BE2C (cell line): ENCODE measurements at regions not wholly inside any gene's neighbourhood (a gene's known extent, or its start where the extent isn't known, plus 50 kb on each side); places are given as distances from the start of the nearest gene placed in this dataset.

Experiments
- DNase-seq: peaks from one replicate; pipeline ENCODE4 v3.0.0-alpha.2; 2020
- H3K27me3 ChIP-seq: fragments of 250-450 bp; sonication (Bioruptor Pico); 2 replicates; pipeline ENCODE4 v1.5.1; 2020; ENCODE audit warnings: mild to moderate bottlenecking
- H3K36me3 ChIP-seq: fragments of 250-450 bp; sonication (Bioruptor Pico); 2 replicates; pipeline ENCODE4 v1.5.1; 2020; ENCODE audit warnings: mild to moderate bottlenecking
- H3K4me1 ChIP-seq: fragments of 250-450 bp; sonication (Bioruptor Pico); 2 replicates; pipeline ENCODE4 v1.5.1; 2020
- H3K4me3 ChIP-seq: 2 replicates; pipeline ENCODE4 v1.5.1; 2011; ENCODE audit warnings: low read depth, low read length
- H3K9me3 ChIP-seq: fragments of 250-450 bp; sonication (Bioruptor Pico); 2 replicates; pipeline ENCODE4 v1.5.1; 2020
- TF ChIP-seq, protein P1 (sequence below): IDR thresholded peaks from 2 replicates; pipeline ENCODE4 v1.5.1; 2012; ENCODE audit warnings: mild to moderate bottlenecking, low read depth, low read length

DNA sequence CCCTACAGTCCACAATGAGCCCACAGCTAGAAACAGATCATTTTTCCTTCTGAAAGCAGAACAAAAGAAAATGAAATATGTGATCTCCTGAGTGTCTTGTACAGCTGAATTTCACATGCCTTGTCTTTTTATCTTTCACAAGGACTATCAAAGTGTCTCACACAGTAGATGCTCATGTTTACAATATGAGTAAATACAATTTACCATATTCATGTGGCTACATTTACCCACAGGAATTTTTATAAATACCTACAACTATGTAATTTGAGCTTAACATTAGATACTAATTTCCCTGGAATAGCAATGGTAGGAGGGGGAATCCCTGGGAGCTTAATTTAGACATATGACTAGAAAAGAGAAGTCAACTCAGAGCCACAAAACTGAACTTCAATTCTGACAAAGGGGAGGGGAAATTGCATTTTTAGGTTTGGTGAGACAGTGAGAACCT lies 186.2 kb downstream of the MACC1 start:
- H3K9me3 ChIP-seq = no peaks in the 10 kb centered on the region
- TF ChIP-seq, protein P1, sequence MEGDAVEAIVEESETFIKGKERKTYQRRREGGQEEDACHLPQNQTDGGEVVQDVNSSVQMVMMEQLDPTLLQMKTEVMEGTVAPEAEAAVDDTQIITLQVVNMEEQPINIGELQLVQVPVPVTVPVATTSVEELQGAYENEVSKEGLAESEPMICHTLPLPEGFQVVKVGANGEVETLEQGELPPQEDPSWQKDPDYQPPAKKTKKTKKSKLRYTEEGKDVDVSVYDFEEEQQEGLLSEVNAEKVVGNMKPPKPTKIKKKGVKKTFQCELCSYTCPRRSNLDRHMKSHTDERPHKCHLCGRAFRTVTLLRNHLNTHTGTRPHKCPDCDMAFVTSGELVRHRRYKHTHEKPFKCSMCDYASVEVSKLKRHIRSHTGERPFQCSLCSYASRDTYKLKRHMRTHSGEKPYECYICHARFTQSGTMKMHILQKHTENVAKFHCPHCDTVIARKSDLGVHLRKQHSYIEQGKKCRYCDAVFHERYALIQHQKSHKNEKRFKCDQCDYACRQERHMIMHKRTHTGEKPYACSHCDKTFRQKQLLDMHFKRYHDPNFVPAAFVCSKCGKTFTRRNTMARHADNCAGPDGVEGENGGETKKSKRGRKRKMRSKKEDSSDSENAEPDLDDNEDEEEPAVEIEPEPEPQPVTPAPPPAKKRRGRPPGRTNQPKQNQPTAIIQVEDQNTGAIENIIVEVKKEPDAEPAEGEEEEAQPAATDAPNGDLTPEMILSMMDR = no peak
- no peak overlapping the region for H3K4me3 ChIP-seq
- H3K27me3 ChIP-seq = peaks cover 2% of the 10 kb centered on the region
- no peak for DNase-seq
- H3K36me3 ChIP-seq = no peaks in the 10 kb centered on the region
- H3K4me1 ChIP-seq = no peaks in the 10 kb centered on the region

DNA sequence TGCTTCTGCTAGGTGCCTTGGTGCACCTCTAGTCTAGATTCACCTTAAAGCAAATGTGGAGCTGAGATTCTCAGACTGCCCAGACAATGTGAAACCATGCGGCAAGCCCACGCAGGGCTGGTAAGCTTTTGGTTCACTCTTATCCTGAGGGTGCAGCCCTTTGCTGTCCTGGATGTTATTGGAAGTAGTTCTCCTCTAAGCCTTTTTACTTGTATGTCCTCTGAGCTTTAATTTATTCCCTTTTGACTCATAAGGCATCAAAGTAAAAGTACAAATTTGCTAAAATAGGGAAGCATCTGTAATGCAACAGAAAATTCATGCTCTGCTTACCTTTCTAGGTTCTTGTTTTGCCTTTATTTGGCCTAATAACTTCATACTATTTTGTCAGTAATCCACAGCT lies 186.8 kb downstream of the MACC1 start:
- H3K36me3 ChIP-seq = no peaks in the 10 kb centered on the region
- no peaks in the 10 kb centered on the region for H3K9me3 ChIP-seq
- H3K27me3 ChIP-seq = peaks cover 2% of the 10 kb centered on the region
- no peaks in the 10 kb centered on the region for H3K4me1 ChIP-seq
- no peak for DNase-seq
- TF ChIP-seq, protein P1 = no peak
- no peak overlapping the region for H3K4me3 ChIP-seq

DNA sequence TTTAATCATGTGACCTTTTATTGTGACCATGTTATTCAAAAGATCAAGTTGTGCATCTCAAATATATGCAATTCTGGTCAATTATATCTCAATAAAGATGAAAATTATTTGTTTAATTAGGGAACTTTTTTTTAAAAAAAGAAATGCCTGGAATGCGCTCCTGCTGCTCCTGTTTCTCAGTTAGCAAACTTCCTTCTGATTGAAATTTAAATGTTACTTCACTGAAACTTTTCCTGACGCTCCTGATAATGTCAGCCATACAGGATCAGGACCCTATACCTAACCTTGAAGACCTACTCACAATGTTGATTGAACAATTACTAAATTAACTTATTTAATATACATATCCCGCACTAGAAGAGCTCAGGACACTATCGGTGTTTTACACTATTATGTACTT lies 190.4 kb downstream of the MACC1 start:
- H3K36me3 ChIP-seq = no peaks in the 10 kb centered on the region
- TF ChIP-seq, protein P1 = no peak
- no peak overlapping the region for H3K4me3 ChIP-seq
- DNase-seq = no peak
- peaks cover 2% of the 10 kb centered on the region; the same call in 1 of the 2 replicates for H3K27me3 ChIP-seq
- no peaks in the 10 kb centered on the region for H3K4me1 ChIP-seq
- no peaks in the 10 kb centered on the region for H3K9me3 ChIP-seq

DNA sequence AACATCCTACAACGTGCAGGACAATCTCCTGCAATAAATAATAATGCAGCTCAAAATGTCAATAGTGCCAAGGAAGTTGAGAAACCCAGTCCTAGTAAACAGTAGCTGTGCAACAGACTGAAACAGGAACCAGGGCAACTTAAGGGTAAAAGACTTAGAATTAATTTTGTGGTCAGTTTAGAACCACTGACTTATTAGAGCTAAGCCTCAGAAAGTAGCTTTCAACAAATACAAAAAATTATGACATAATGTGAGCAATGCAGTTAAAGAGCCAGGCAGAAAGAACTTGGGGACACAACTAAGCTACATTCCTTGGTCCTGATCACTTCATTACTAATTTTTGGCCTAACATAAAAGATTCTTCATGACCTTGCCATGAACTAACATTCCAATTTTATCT lies 195.4 kb downstream of the MACC1 start:
- H3K36me3 ChIP-seq = no peaks in the 10 kb centered on the region
- H3K27me3 ChIP-seq = no peaks in the 10 kb centered on the region
- no peaks in the 10 kb centered on the region for H3K4me1 ChIP-seq
- H3K4me3 ChIP-seq = no peak overlapping the region
- H3K9me3 ChIP-seq = no peaks in the 10 kb centered on the region
- DNase-seq = no peak
- TF ChIP-seq, protein P1 = no peak

DNA sequence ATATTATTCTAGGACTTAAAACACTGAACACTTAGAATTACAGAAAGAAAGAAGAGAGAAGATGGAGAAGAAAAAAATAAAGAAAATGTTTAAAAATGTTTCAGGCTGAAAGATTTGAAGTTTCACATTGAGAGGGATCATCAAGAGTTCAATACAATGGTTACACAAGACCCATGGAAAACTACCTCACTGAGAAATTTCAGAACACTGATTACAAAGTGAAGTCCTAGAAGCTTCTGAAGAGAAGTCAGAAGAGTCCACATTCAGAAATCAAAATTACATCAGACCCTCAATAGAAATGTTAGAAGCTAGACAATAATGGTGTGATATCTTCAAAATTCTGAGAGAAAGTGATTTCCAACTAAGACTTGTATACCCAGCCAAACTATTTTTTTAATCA lies 196.1 kb downstream of the MACC1 start:
- no peaks in the 10 kb centered on the region for H3K36me3 ChIP-seq
- no peaks in the 10 kb centered on the region for H3K4me1 ChIP-seq
- TF ChIP-seq, protein P1 = no peak
- no peak overlapping the region for H3K4me3 ChIP-seq
- H3K9me3 ChIP-seq = no peaks in the 10 kb centered on the region
- no peaks in the 10 kb centered on the region for H3K27me3 ChIP-seq
- no peak for DNase-seq

DNA sequence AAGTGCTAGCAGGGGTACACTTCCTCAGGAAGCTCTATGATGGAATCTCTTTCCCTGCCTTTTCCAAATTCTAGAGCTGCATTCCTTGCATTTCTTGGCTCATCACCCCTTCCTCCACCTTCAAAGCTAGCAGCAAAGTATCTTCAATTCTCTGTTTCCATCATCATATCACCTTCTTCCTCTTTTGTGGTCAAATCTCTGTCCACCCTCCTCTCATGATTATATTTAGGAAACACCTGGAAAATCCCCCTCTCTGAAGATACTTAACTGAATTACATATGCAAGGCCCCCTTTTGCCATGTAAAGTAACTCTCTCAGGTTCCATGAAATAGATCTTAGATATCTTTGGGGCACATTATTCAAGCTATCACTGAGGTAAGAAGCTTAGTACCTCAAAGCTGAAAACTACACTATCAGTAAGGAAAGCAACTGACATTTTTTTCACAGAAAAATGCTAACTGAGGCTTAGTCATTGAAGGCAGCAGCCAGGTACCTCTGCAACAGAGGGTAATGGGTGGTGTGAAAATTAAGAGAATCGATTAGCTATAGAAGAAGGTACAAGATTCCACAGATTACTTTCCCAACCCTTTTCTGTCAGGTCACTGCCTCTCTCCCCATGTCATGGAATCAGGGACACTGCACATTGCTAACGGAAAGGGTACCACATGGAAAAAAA lies 197.3 kb downstream of the MACC1 start:
- Histone ChIP-seq H3K36me3 (no peaks in the 10 kb centered on the region), H3K4me3 (no peak overlapping the region), H3K4me1 (no peaks in the 10 kb centered on the region), H3K27me3 (no peaks in the 10 kb centered on the region), H3K9me3 (no peaks in the 10 kb centered on the region)
- no peak for DNase-seq
- TF ChIP-seq, protein P1 = no peak
